ENCODE measurements at regions not wholly inside any gene's neighbourhood (a gene's known extent, or its start where the extent isn't known, plus 50 kb on each side); places are given as distances from the start of the nearest gene placed in this dataset.

DNA sequence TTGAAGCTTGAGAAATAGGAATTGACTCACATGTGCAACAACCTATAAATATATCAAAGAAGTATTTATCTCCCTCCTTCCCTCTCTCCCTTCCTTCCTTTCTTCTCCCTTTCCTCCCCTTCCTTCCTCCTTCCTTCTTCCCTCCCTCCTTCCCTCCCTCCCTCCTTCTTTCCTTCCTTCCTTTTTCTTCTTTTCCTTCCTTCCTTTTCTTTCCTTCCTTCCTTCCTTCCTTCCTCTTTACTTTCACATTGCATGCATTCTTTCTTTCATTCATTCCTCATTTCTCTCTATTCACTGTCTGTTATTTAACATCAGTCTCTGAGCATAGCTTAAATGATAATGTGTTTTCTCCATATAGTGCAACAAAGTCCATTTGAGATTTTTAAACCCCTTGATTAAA, 214.2 kb downstream of the CHRM3 start:
- TF ChIP-seq, protein P1, sequence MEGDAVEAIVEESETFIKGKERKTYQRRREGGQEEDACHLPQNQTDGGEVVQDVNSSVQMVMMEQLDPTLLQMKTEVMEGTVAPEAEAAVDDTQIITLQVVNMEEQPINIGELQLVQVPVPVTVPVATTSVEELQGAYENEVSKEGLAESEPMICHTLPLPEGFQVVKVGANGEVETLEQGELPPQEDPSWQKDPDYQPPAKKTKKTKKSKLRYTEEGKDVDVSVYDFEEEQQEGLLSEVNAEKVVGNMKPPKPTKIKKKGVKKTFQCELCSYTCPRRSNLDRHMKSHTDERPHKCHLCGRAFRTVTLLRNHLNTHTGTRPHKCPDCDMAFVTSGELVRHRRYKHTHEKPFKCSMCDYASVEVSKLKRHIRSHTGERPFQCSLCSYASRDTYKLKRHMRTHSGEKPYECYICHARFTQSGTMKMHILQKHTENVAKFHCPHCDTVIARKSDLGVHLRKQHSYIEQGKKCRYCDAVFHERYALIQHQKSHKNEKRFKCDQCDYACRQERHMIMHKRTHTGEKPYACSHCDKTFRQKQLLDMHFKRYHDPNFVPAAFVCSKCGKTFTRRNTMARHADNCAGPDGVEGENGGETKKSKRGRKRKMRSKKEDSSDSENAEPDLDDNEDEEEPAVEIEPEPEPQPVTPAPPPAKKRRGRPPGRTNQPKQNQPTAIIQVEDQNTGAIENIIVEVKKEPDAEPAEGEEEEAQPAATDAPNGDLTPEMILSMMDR (IDR thresholded peaks at IDR 0.05): no peak
- no peak for TF ChIP-seq POLR2A (IDR thresholded peaks at IDR 0.05)
